ENCODE measurements at regions not wholly inside any gene's neighbourhood (a gene's known extent, or its start where the extent isn't known, plus 50 kb on each side); places are given as distances from the start of the nearest gene placed in this dataset.

- H3K9me3 ChIP-seq, result no peaks in the 10 kb centered on the region
- peaks cover 0 to 4% (median 0%) of the 10 kb centered on the region in 4 donors for H3K4me1 ChIP-seq
- WGBS, 2 donors (ENCODE audit: low coverage in 1 of 2), result 87 to 90% methylated on average over 1 of the region's 1 CpG
- no peaks in the 10 kb centered on the region for H3K27me3 ChIP-seq
- H3K4me3 ChIP-seq, result no peak overlapping the region
- in situ Hi-C loops (cut with MboI; ENCODE audit: low pct_ligation_motif_present in 1 of 4, low pct_unique_long_range_greater_than_20kb in 1 of 4, low sequenced_read_pairs in 3 of 4) (no loop called here), intact Hi-C loops (cut with DNase I; ENCODE audit: low total_unique reads) (no loop called here)
- H3K36me3 ChIP-seq, result no peaks in the 10 kb centered on the region
- no peak overlapping the region for H3K27ac ChIP-seq
- TF ChIP-seq POLR2AphosphoS5 (IDR thresholded peaks at IDR 0.05) (no peak), EP300 (IDR thresholded peaks at IDR 0.05; ENCODE audit: low read depth) (no peak), POLR2A (IDR thresholded peaks at IDR 0.05) (no peak)
- TF ChIP-seq, protein P1, sequence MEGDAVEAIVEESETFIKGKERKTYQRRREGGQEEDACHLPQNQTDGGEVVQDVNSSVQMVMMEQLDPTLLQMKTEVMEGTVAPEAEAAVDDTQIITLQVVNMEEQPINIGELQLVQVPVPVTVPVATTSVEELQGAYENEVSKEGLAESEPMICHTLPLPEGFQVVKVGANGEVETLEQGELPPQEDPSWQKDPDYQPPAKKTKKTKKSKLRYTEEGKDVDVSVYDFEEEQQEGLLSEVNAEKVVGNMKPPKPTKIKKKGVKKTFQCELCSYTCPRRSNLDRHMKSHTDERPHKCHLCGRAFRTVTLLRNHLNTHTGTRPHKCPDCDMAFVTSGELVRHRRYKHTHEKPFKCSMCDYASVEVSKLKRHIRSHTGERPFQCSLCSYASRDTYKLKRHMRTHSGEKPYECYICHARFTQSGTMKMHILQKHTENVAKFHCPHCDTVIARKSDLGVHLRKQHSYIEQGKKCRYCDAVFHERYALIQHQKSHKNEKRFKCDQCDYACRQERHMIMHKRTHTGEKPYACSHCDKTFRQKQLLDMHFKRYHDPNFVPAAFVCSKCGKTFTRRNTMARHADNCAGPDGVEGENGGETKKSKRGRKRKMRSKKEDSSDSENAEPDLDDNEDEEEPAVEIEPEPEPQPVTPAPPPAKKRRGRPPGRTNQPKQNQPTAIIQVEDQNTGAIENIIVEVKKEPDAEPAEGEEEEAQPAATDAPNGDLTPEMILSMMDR (IDR thresholded peaks at IDR 0.05), result no peak
- DNase-seq, result no peak
These were observed 74.9 kb upstream of the ABLIM1 start for GRCh38 chr10:114732931-114733330.

DNA sequence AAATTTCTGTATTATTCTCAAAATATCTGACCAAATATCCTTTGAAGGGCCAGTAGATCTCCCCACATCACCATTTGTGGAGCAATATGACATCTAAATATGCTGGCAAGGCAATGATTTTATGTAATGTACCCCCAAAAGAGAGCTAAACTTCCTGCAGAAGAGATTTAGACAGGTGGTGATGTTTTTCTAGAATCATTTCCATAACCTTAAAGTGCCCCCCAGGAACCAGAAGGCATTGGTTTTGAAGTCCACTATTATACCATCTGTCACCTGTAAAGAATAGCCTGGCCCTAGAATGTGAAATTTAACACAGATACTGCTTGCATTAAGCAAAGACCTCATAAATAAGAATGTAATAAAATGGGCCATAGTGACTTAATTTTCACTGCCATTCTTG is 77.9 kb upstream of the ABLIM1 start:
- in situ Hi-C loops (cut with MboI; ENCODE audit: low pct_ligation_motif_present in 1 of 4, low pct_unique_long_range_greater_than_20kb in 1 of 4, low sequenced_read_pairs in 3 of 4), result no loop called here
- intact Hi-C loops (cut with DNase I; ENCODE audit: low total_unique reads), result no loop called here
- TF ChIP-seq, protein P1 (IDR thresholded peaks at IDR 0.05), result no peak
- TF ChIP-seq POLR2AphosphoS5 (IDR thresholded peaks at IDR 0.05) (no peak), EP300 (IDR thresholded peaks at IDR 0.05; ENCODE audit: low read depth) (no peak), POLR2A (IDR thresholded peaks at IDR 0.05) (no peak)
- peaks cover 0 to 4% (median 0%) of the 10 kb centered on the region in 4 donors for H3K4me1 ChIP-seq
- H3K4me3 ChIP-seq, result no peak overlapping the region
- no peak overlapping the region for H3K27ac ChIP-seq
- no peaks in the 10 kb centered on the region for H3K9me3 ChIP-seq
- no peaks in the 10 kb centered on the region for H3K27me3 ChIP-seq
- no peaks in the 10 kb centered on the region for H3K36me3 ChIP-seq
- no peak for DNase-seq

GRCh38 chr10:114743521-114744231 is 77.9 kb upstream of the FHIP2A start:
- WGBS, 2 donors (ENCODE audit: low coverage in 1 of 2), result 49 to 79% methylated on average over 4 to 6 of the region's 6 CpGs
- DNase-seq, result no peak
- H3K4me1 ChIP-seq, result no peaks in the 10 kb centered on the region
- no peak overlapping the region for H3K4me3 ChIP-seq
- no peaks in the 10 kb centered on the region for H3K27me3 ChIP-seq
- intact Hi-C loops (cut with DNase I; ENCODE audit: low total_unique reads) (no loop called here), in situ Hi-C loops (cut with MboI; ENCODE audit: low pct_ligation_motif_present in 1 of 4, low pct_unique_long_range_greater_than_20kb in 1 of 4, low sequenced_read_pairs in 3 of 4) (no loop called here)
- no peaks in the 10 kb centered on the region for H3K9me3 ChIP-seq
- TF ChIP-seq EP300 (IDR thresholded peaks at IDR 0.05; ENCODE audit: low read depth) (no peak), POLR2A (IDR thresholded peaks at IDR 0.05) (no peak), POLR2AphosphoS5 (IDR thresholded peaks at IDR 0.05) (no peak)
- TF ChIP-seq, protein P1 (IDR thresholded peaks at IDR 0.05), result no peak
- no peaks in the 10 kb centered on the region for H3K36me3 ChIP-seq
- H3K27ac ChIP-seq, result no peak overlapping the region

- Histone ChIP-seq H3K27ac (no peak overlapping the region), H3K36me3 (no peaks in the 10 kb centered on the region), H3K4me1 (no peaks in the 10 kb centered on the region), H3K4me3 (no peak overlapping the region), H3K27me3 (no peaks in the 10 kb centered on the region), H3K9me3 (no peaks in the 10 kb centered on the region)
- TF ChIP-seq EP300 (IDR thresholded peaks at IDR 0.05; ENCODE audit: low read depth), result no peak
- TF ChIP-seq POLR2AphosphoS5 (IDR thresholded peaks at IDR 0.05), result no peak
- no peak for TF ChIP-seq POLR2A (IDR thresholded peaks at IDR 0.05)
- TF ChIP-seq, protein P1 (IDR thresholded peaks at IDR 0.05), result no peak
- intact Hi-C loops (cut with DNase I; ENCODE audit: low total_unique reads), result no loop called here
- 92 to 94% methylated on average over 3 of the region's 3 CpGs for WGBS, 2 donors (ENCODE audit: low coverage in 1 of 2)
- in situ Hi-C loops (cut with MboI; ENCODE audit: low pct_ligation_motif_present in 1 of 4, low pct_unique_long_range_greater_than_20kb in 1 of 4, low sequenced_read_pairs in 3 of 4), result no loop called here
- DNase-seq, result no peak
These were observed 75.0 kb upstream of the FHIP2A start for GRCh38 chr10:114746531-114746930.
